Thoracic aorta (tissue), 2 donors: ENCODE measurements at regions not wholly inside any gene's neighbourhood (a gene's known extent, or its start where the extent isn't known, plus 50 kb on each side); places are given as distances from the start of the nearest gene placed in this dataset.
"Not testable (repeated sequence)": the region's sequence is repeated elsewhere in the genome, so short reads cannot be mapped to it uniquely, and the experiment has no call there.

Source experiments
- ATAC-seq: fragments of 150-250 bp; one replicate; pipeline ENCODE4 v1.8.0; 2017; ENCODE audit warnings: low read depth; ENCODE audit not compliant: insufficient number of reproducible peaks, low FRiP score
- DNase-seq: peaks from one replicate; pipeline ENCODE4 v3.0.0-alpha.2; 2020; ENCODE audit warnings: low spot score
- H3K27ac ChIP-seq, 2 donors: fragments of 200-600 bp; sonication (generic); 1 replicate in 1 of 2; 2 replicates in 1 of 2; pipeline ENCODE4 v1.5.1; 2016; ENCODE audit warnings: mild to moderate bottlenecking in 2 of 2, moderate library complexity in 2 of 2
- H3K27me3 ChIP-seq: fragments of 200-600 bp; sonication (generic); replicated peaks from 2 replicates; pipeline ENCODE4 v1.6.0; 2016; ENCODE audit warnings: mild to moderate bottlenecking; ENCODE audit not compliant: insufficient read depth
- H3K36me3 ChIP-seq: fragments of 200-600 bp; sonication (generic); one replicate; pipeline ENCODE4 v1.5.1; 2016
- H3K4me1 ChIP-seq, 2 donors: fragments of 200-600 bp; sonication (generic); 1 replicate in 1 of 2; 2 replicates in 1 of 2; pipeline versions ENCODE4 v1.5.1 to v1.6.0; 2016; ENCODE audit warnings: low read depth in 2 of 2, mild to moderate bottlenecking in 1 of 2; ENCODE audit not compliant: control insufficient read depth in 1 of 2
- H3K4me3 ChIP-seq: fragments of 200-600 bp; sonication (generic); 2 replicates; pipeline ENCODE4 v1.5.1; 2016; ENCODE audit warnings: mild to moderate bottlenecking
- H3K9me3 ChIP-seq: fragments of 200-600 bp; sonication (generic); 2 replicates; pipeline ENCODE4 v1.5.1; 2016
- TF ChIP-seq, protein P1 (sequence below): fragments of 200-600 bp; sonication (generic); IDR thresholded peaks from one replicate; pipeline ENCODE4 v1.5.1; 2019; ENCODE audit warnings: antibody characterized with exemption

GRCh38 chr6:140784573-140784972, 1348.2 kb upstream of the GJE1 start:
- Histone ChIP-seq H3K27ac (no peak overlapping the region), H3K36me3 (no peaks in the 10 kb centered on the region), H3K4me1 (peaks cover 10 to 12% of the 10 kb centered on the region in 2 donors), H3K27me3 (no peaks in the 10 kb centered on the region), H3K9me3 (no peaks in the 10 kb centered on the region), H3K4me3 (no peak overlapping the region)
- TF ChIP-seq, protein P1, sequence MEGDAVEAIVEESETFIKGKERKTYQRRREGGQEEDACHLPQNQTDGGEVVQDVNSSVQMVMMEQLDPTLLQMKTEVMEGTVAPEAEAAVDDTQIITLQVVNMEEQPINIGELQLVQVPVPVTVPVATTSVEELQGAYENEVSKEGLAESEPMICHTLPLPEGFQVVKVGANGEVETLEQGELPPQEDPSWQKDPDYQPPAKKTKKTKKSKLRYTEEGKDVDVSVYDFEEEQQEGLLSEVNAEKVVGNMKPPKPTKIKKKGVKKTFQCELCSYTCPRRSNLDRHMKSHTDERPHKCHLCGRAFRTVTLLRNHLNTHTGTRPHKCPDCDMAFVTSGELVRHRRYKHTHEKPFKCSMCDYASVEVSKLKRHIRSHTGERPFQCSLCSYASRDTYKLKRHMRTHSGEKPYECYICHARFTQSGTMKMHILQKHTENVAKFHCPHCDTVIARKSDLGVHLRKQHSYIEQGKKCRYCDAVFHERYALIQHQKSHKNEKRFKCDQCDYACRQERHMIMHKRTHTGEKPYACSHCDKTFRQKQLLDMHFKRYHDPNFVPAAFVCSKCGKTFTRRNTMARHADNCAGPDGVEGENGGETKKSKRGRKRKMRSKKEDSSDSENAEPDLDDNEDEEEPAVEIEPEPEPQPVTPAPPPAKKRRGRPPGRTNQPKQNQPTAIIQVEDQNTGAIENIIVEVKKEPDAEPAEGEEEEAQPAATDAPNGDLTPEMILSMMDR = no peak
- ATAC-seq (no peak), DNase-seq (no peak)

DNA sequence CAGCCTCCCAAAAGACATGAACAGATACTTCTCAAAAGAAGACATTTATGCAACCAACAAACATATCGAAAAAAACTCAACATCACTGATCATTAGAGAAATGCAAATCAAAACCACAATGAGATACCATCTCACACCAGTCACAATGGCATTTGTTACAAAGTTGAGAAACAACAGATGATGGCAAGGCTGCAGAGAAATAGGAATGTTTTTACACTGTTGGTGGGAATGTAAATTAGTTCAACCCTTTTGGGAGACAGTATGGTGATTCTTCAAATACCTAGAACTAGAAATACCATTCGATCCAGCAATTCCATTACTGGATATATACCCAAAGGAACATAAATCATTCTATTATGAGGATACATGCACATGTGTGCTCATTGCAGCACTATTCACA, 1349.2 kb upstream of the GJE1 start:
- peaks cover 10 to 12% of the 10 kb centered on the region in 2 donors for H3K4me1 ChIP-seq
- H3K4me3 ChIP-seq, DNase-seq, H3K36me3 ChIP-seq, H3K27me3 ChIP-seq, H3K9me3 ChIP-seq, H3K27ac ChIP-seq, ATAC-seq: not testable (repeated sequence)

- no peaks in the 10 kb centered on the region for H3K9me3 ChIP-seq
Measured at GRCh38 chr6:140782941-140783340, 1349.8 kb upstream of the GJE1 start.

GRCh38 chr6:140779991-140780596, 1352.6 kb upstream of the GJE1 start:
- TF ChIP-seq, protein P1 = no peak
- H3K4me1 ChIP-seq = peaks cover 7 to 8% of the 10 kb centered on the region in 2 donors
- no peak overlapping the region for H3K4me3 ChIP-seq
- DNase-seq (no peak), ATAC-seq (no peak)
- H3K9me3 ChIP-seq = no peaks in the 10 kb centered on the region
- no peaks in the 10 kb centered on the region for H3K27me3 ChIP-seq
- H3K36me3 ChIP-seq = no peaks in the 10 kb centered on the region
- H3K27ac ChIP-seq = no peak overlapping the region

More at GRCh38 chr6:140782941-140783340, 1349.8 kb upstream of the GJE1 start:
- no peak overlapping the region for H3K4me3 ChIP-seq
- TF ChIP-seq, protein P1 = no peak
- H3K4me1 ChIP-seq = peaks cover 10 to 12% of the 10 kb centered on the region in 2 donors
- H3K27ac ChIP-seq = no peak overlapping the region
- DNase-seq = no peak
- no peaks in the 10 kb centered on the region for H3K27me3 ChIP-seq
- H3K36me3 ChIP-seq = no peaks in the 10 kb centered on the region
- ATAC-seq = no peak

DNA sequence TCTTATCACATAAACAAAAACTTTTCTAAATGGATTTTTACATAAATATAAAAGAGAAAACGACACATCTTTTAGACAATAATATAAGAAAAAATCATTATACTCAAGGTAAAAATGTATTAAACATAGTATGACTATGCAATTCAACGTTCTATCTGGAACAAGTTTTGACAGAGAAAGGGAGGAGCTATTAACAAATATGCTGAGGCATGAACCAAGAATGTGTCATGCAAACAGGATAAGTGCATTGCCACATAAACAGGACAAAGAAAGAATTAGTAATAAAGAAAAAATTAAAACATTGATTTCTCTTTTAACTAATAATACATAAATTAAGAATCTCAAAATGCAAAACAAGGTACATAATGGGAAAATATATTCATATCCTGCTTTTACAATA, 1353.4 kb upstream of the GJE1 start:
- DNase-seq (no peak), ATAC-seq (no peak)
- no peaks in the 10 kb centered on the region for H3K36me3 ChIP-seq
- H3K27ac ChIP-seq = no peak overlapping the region
- H3K27me3 ChIP-seq = no peaks in the 10 kb centered on the region
- H3K4me1 ChIP-seq = peaks cover 1 to 5% of the 10 kb centered on the region in 2 donors
- no peak overlapping the region for H3K4me3 ChIP-seq
- no peaks in the 10 kb centered on the region for H3K9me3 ChIP-seq
- TF ChIP-seq, protein P1 = no peak

DNA sequence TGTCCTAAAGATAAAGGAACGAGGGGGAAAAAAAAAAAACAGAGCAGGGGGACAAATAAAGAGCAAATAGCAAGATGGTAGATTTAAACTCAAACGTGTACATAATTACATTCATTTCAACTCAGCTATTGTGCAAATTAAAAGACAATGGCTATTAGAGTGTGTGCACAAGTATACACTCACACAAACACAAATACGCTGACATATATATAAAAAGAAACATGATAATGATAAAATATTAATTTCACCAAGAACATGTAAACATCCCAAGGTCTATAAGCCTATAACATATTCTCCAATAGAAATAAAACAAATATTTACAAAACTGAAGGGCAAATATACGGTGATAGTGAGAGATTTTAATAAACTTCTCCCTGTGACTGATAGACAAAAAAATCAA, 1354.9 kb upstream of the GJE1 start:
- no peaks in the 10 kb centered on the region for H3K27me3 ChIP-seq
- H3K9me3 ChIP-seq = no peaks in the 10 kb centered on the region
- no peaks in the 10 kb centered on the region for H3K36me3 ChIP-seq
- ATAC-seq = no peak
- no peak overlapping the region for H3K27ac ChIP-seq
- no peak for DNase-seq
- TF ChIP-seq, protein P1 = no peak
- no peak overlapping the region for H3K4me3 ChIP-seq
- peaks cover 7 to 20% of the 10 kb centered on the region in 2 donors for H3K4me1 ChIP-seq
